Activated CD4-positive, alpha-beta T cell treated with anti-CD3 and anti-CD28 coated beads for 4 hours (primary cell): ENCODE measurements at regions not wholly inside any gene's neighbourhood (a gene's known extent, or its start where the extent isn't known, plus 50 kb on each side); places are given as distances from the start of the nearest gene placed in this dataset.

ENCODE experiments used
- DNase-seq, 2 donors: peaks; one replicate each; pipeline ENCODE4 v3.0.0-alpha.2; 2020

GRCh38 chr5:114296191-114296590, 65.7 kb upstream of the KCNN2 start:
- DNase-seq: no peak

DNA sequence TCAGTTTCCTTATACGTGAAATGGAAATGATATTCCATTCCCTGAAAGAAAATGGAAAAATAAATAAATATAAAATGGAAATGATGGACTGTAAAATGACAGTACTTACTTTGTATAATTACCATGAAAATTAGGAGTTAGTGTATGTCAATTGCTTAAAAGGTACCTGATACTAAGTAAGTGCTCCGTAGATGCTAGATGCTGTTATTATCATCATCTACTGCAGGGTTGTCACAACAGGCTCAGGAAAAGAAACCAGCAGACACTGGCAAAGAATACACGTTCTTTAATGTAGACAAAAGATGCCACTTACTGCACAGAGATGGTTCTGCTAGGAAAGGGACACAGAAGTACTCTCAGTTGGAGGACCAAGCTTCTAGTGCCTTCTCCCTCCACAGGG, 64.0 kb upstream of the KCNN2 start:
- DNase-seq: no peak

GRCh38 chr5:114305402-114306207, 56.3 kb upstream of the KCNN2 start:
- DNase-seq: no peak

DNA sequence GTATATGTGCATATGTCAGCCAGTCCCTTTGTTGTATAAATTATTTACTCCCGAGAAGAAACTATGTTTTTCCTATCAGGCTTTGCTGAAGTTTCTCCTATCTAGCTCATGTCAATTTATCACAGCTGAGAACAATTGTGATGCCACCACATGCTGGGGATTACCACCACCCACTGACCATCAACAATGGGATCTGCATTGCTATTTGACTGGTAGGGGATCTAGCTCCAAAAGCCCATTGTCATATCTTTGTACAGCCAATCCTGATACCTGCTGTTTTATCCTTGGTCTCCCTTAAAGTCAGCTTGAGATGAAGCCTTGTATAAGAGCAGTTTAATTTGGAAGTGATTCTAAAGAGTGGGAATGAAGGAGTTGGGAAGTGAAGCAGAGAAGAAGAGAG, 53.9 kb upstream of the KCNN2 start:
- no peak for DNase-seq

DNA sequence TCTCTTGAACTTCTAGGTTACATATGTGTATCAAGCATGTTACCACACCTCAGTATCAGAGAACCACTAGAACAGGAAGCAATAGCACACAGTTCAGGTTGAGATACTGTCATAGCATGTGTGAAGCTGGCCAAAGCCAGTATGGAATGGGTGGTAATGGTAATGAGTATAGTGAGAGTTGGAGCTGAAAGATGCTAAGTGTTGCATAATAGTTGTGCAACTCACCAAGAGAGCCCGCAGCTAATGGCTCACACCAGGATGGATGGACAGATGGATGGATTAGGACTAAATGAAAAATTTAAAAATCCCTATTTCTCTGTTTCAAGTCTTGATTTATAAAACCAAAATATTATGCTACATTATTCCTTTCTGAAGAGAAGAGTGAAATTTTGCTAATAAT, 53.4 kb upstream of the KCNN2 start:
- DNase-seq: no peak

- no peak for DNase-seq
These were observed 51.2 kb upstream of the KCNN2 start for GRCh38 chr5:114310666-114311065.

GRCh38 chr5:114311281-114311680, 50.6 kb upstream of the KCNN2 start:
- no peak for DNase-seq

- no peak for DNase-seq
These were observed 49.9 kb upstream of the KCNN2 start for GRCh38 chr5:114311968-114312367.
